HUDEP-2 (cell line): ENCODE measurements at regions not wholly inside any gene's neighbourhood (a gene's known extent, or its start where the extent isn't known, plus 50 kb on each side); places are given as distances from the start of the nearest gene placed in this dataset.
"Not testable (repeated sequence)": the region's sequence is repeated elsewhere in the genome, so short reads cannot be mapped to it uniquely, and the experiment has no call there.

ENCODE experiments used
- DNase-seq, 76 experiments: peaks; one replicate each; lab custom pipeline; 2025; ENCODE audit not compliant: unreplicated experiment in 76 of 76; lab: John Stamatoyannopoulos, UW

DNA sequence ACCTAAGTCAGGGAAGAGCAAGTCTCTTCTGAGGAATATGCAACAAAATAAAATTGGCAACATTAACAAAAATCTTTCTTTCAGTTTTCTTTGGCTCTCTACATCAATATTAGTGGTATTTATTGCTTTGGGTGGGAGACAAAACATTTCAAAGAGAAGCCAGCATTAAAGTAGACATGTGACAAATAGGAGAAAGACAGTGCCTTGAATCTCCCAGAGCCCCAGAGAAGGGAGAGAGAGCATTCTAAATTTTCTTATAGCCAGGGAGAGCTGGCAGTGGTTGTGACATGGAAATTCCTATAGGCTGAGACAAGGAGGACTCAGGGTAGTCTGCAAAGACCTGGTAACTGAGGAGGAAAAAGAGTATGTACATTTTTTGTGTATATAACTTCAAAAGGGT, 79.4 kb upstream of the NREP start:
- no peak for DNase-seq

DNA sequence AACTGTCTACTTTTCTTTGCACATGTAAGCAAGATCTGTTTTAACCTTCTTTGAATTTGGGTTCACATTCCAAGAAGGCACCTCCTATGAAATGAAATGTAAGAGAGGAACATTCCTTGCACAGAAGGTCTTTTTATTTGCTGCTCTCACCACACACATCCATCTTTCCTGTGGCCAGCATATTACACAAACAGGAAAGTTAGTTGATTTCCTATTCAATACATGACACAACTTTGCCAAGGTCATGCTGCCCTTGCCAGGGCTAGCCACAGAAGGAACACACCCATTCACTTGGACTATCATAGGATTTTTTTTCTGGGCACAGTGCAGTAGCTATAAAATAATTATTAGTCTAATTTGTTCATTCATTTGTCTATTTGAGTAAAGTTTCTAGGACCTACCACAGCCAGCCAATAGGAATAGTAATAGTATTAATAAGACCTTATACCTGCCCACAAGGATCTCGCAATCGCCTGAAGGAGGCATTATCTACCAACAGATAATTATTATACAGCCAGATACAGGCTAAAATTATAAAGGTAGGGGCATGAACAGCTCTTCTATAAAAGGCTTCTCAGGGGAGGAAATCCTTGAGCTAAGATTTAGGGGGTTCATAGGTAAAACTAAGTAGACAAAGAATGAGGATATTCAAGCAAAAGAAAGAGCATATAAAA, 78.1 kb upstream of the NREP start:
- DNase-seq: no peak

- DNase-seq: no peak
Observed at GRCh38 chr5:111830333-111830732, 73.3 kb upstream of the NREP start.

DNA sequence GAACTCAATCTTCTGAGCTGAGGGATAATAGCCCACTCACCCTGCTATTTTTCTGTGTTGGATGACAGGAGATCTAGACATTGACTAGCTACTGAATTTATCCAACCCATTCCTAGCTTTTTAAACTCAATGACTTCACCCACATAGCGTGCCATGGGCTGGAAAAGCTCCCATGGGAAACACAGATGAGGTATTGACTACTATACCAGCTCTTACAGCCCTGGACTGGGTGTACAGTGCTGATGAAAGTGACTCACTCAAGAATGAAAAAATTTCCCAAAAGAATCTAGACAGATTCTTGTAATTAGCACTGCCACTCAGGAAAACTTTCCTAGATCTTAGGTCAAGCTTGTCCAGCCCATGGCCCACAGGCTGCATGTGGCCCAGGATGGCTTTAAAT, 72.7 kb upstream of the NREP start:
- no peak for DNase-seq

GRCh38 chr5:111826064-111826463, 69.1 kb upstream of the NREP start:
- DNase-seq: no peak

GRCh38 chr5:111820072-111820471, 63.1 kb upstream of the NREP start:
- no peak for DNase-seq

- not testable (repeated sequence) for DNase-seq
Observed at GRCh38 chr5:111819028-111819427, 62.0 kb upstream of the NREP start.

- no peak for DNase-seq
Observed at GRCh38 chr5:111813537-111813936, 56.5 kb upstream of the NREP start.

DNA sequence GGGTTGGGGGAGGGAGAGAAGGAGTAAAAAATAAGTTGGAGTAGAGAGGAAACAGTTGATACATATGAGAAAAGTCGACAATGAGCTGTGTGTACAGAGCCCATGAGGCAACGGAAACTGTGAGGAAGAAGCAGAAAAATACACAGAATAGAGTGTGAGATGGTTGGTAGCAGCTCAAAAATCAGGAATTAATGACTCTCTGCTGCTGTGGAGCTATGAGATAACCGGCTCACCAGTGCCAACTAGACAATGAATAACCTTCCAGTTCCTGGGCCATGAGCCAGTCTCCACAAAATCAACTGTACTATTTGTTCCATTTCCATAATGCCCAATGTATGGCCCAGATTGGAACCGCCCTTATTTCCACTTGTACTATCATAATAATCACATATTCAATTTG, 53.1 kb upstream of the NREP start:
- DNase-seq: peak in 1 of 76 experiments; percentile 2
